D721Med (cell line): ENCODE measurements at regions not wholly inside any gene's neighbourhood (a gene's known extent, or its start where the extent isn't known, plus 50 kb on each side); places are given as distances from the start of the nearest gene placed in this dataset.

ENCODE experiments used
- DNase-seq: peaks from one replicate; pipeline ENCODE4 v3.0.0; 2011; ENCODE audit warnings: low spot score; ENCODE audit not compliant: insufficient read length
- FAIRE-seq: peaks from 2 replicates; lab custom pipeline; 2011; peaks lifted over from hg19 to GRCh38; lab: Jason Lieb, UNC
- TF ChIP-seq, protein P1 (sequence below): IDR thresholded peaks from 2 replicates; pipeline ENCODE4 v1.5.1; 2012; ENCODE audit warnings: mild to moderate bottlenecking, control low read depth; ENCODE audit not compliant: insufficient read depth; ENCODE audit errors: missing control alignments

- DNase-seq, result no peak
- TF ChIP-seq, protein P1, sequence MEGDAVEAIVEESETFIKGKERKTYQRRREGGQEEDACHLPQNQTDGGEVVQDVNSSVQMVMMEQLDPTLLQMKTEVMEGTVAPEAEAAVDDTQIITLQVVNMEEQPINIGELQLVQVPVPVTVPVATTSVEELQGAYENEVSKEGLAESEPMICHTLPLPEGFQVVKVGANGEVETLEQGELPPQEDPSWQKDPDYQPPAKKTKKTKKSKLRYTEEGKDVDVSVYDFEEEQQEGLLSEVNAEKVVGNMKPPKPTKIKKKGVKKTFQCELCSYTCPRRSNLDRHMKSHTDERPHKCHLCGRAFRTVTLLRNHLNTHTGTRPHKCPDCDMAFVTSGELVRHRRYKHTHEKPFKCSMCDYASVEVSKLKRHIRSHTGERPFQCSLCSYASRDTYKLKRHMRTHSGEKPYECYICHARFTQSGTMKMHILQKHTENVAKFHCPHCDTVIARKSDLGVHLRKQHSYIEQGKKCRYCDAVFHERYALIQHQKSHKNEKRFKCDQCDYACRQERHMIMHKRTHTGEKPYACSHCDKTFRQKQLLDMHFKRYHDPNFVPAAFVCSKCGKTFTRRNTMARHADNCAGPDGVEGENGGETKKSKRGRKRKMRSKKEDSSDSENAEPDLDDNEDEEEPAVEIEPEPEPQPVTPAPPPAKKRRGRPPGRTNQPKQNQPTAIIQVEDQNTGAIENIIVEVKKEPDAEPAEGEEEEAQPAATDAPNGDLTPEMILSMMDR, result no peak
- FAIRE-seq, result no peak
These were observed 80.9 kb downstream of the PTPRS start for GRCh38 chr19:5259750-5260149.

DNA sequence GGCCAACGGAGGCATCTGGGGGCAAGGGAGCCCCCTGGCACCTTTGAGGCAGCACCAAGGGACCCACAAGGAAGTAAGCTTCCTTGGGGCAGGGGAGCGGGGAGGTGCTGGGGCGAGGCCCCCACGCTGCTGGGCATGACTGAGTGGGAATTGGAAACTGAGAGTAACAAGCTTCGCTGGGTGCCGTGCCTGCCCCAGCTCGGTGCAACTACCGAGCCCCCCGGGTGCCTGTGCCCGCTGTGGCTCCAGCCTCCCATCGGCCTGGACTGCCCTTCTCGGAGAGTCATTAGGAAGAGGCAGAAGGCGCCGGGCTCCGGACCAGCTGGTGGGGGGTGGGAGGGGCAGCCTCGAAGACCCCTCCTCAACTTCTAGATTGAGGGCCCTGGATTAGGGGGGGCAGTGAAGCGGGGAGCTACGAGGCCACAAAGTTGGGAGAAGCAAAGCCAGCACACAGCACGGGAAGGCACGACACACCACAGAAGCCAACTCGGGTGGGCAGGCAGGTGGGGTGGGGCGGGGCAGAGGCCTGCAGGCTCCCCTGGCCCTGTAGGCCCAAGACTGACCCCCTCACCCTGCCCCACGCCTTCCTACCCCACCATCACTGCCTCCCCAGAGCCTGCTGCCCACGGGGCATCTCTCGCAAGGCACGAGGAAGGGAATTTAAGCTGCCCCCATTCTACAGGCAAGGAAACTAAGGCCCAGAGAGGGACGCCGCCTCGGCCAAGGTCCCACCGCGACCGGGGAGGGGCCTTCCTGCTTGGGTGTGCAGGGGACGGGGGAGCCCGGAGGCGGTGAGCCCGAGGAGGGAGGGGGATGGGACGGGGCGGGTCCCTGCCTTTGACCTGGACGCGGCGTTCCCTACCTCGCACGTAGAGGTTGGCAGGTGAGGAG, 83.2 kb downstream of the PTPRS start:
- no peak for FAIRE-seq
- TF ChIP-seq, protein P1, result no peak
- DNase-seq, result no peak

DNA sequence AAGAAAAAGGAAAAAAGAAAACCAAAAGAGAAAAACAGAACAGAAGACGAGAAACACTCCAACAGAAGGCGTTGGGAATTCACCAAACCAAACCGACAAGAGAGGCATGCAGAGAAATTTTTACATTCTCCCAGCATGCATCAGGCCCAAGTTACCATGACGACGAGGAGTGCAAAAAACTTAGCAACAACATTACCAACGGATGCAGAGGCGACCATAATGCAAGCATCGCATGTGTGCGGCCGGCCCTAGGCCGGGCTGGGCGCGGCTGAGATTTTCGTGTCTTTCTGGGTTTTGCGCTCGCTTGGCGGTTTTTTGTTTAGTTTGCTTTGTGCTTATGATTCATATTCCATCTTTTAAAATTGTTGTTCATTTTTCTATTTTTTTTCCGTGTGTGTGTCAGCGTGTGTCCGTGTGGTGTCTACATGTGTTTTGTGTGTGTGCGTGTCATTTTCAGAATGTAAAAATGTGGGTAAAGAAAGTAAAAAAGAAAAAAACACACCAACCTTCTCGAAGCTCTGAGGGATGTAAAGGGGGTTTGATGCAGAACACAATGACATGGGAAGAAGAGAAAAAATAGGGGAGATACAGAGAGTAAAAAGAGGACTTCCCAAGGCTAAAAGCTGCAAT, 84.9 kb downstream of the PTPRS start:
- TF ChIP-seq, protein P1, result no peak
- DNase-seq (no peak), FAIRE-seq (no peak)

DNA sequence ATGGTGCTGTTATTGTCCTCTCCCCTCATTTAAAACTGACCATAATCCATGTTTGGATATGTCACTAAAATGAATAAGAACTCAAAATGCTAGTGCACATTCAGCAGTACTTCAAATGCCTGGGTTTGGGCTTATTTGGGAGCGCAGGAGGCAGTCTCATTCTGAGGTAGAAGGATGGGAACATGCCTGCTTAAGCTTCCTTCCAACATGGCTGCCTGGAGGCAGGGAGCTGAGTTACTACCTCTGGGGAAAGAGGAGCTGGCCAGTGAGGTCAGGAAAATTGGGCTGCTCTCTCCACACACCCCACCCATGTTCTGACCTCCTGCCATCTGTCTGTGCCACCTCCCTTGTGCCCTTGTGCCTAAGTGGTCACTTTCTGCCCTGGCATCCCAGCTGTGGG, 85.7 kb downstream of the PTPRS start:
- TF ChIP-seq, protein P1, result no peak
- no peak for FAIRE-seq
- DNase-seq, result no peak

GRCh38 chr19:5254543-5254942, 86.1 kb downstream of the PTPRS start:
- DNase-seq, result no peak
- TF ChIP-seq, protein P1, result no peak
- FAIRE-seq, result no peak

DNA sequence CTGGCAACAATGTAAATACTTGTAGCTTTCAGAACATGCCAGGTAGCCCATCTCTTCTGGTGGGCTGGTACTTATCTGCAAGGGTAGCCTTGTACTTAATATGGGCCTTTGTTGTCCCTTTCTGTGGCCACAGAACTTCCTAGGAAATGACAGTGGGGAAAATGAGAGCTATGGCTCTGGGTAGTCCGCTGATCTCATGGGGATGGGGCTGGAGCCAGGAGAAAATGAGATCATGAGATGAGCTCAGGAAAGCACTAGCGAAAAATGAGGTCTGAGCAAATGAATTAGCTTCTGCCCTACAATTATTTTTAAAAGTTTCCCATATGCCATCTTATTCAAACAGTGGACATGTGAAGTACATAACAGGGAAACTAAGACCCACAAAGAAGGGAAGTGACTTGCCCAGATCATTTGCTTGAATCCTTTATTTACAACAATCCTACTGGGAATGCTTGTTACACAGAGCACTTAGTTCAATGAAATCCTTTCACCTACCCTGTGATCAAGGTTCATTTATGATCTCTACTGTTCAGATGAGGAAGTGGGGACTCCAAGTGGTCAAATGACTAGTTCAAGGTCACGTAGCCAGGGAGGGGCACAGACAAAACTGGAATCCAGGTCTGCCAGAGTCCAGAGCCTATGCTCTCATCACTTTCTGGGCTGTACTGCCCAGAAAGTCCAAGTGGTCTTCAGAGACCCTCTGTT, 87.1 kb downstream of the PTPRS start:
- TF ChIP-seq, protein P1, result no peak
- no peak for FAIRE-seq
- no peak for DNase-seq
